ENCODE measurements at regions not wholly inside any gene's neighbourhood (a gene's known extent, or its start where the extent isn't known, plus 50 kb on each side); places are given as distances from the start of the nearest gene placed in this dataset.

DNA sequence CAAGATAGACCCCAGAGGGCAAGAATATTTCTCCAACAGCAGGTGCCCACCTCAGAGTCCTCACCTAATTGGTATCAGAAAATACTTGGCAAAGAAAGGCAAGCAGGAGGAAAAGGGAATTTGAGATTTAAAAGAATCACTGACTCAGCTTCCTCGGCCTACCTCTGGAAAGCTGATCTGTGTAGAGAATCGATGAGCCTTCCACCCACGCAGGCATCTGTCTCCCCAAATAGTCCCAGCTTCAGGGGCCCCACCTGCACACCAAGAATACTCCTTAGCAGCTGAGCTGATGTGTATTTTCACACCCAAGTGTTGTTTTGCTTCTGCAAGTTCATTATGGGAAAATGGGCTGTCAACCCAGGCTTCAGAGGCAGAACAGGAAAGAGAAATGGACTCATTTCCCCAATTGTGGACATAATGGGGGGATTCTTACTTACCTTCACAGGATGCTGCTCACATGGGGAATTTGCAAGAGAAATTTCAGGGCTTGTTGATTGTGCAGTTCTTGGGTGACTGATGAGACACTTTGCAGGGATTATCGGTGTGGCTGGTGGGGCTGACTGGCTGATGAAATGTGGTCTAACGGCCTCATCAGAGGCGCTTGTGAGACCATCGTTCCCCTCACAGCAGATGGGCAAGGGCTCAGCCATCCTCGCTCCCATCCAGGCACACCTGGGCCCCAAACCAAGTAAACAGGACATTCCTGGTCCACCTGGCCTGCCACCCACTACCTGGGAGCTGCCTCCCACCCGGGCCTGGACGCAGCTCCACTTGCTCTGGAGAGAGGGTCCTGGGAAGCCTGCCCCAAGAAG lies 436.3 kb downstream of the PTPRU start:
- no peak overlapping the region for H3K4me3 ChIP-seq
- WGBS, 2 donors, result 74 to 78% methylated on average over 10 of the region's 10 CpGs
- peak in 1 of 2 donors; percentile 2 for DNase-seq (ENCODE audit: low spot score in 2 of 2)
- no peaks in the 10 kb centered on the region for H3K9me3 ChIP-seq
- H3K36me3 ChIP-seq, result no peaks in the 10 kb centered on the region
- H3K27me3 ChIP-seq, result no peaks in the 10 kb centered on the region
- H3K4me1 ChIP-seq, result no peaks in the 10 kb centered on the region
- no peak overlapping the region for H3K27ac ChIP-seq
- TF ChIP-seq, protein P1, sequence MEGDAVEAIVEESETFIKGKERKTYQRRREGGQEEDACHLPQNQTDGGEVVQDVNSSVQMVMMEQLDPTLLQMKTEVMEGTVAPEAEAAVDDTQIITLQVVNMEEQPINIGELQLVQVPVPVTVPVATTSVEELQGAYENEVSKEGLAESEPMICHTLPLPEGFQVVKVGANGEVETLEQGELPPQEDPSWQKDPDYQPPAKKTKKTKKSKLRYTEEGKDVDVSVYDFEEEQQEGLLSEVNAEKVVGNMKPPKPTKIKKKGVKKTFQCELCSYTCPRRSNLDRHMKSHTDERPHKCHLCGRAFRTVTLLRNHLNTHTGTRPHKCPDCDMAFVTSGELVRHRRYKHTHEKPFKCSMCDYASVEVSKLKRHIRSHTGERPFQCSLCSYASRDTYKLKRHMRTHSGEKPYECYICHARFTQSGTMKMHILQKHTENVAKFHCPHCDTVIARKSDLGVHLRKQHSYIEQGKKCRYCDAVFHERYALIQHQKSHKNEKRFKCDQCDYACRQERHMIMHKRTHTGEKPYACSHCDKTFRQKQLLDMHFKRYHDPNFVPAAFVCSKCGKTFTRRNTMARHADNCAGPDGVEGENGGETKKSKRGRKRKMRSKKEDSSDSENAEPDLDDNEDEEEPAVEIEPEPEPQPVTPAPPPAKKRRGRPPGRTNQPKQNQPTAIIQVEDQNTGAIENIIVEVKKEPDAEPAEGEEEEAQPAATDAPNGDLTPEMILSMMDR (IDR thresholded peaks at IDR 0.05), result no peak
- TF ChIP-seq EP300 (IDR thresholded peaks at IDR 0.05) (no peak), POLR2A (IDR thresholded peaks at IDR 0.05) (no peak)

DNA sequence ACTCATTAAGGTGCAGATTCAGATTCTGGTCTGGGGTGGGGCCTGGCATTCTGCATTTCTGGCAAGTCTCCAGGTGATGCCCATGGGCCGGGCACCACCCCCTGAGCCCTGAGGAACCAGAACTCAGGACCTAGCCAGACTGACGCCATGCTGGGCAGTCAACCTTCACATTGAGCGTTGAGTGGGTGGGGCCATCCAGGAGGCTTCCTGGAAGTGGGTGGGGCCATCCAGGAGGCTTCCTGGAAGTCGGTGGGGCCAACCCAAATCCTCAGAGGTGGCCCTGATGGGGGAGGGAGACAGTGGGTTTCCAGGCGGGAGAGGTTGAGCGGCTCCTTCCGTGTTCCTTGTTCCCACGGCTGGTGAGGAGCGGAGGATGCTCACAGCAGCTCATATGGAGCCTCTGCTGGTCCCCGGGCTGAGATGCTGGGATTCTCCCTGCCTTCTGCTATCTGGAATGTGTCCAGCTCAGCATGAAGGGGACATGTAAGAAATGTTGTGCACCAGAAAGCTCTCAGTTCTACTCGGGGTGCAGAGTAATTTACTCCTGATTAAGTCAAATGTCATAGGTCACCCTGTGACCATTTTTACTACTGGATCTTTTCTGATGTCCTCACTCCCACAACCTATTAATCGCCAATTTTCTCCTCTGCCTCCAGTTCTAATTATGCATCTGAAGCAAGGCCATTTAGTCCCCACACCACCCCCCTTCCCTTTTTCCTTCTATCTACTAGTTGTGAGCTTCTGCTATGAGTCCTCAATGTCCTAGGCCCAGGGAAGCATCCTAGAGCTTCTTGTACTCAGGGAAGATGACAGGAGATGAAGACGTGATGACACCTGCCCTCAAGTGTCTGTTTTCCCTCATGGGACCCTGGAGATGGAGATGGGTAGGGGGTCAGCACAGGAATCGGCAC lies 435.4 kb downstream of the PTPRU start:
- Histone ChIP-seq H3K4me1 (no peaks in the 10 kb centered on the region), H3K4me3 (no peak overlapping the region), H3K36me3 (no peaks in the 10 kb centered on the region), H3K27me3 (no peaks in the 10 kb centered on the region), H3K27ac (no peak overlapping the region), H3K9me3 (no peaks in the 10 kb centered on the region)
- DNase-seq (ENCODE audit: low spot score in 2 of 2), result peak in 1 of 2 donors; percentile 2
- 73 to 78% methylated on average over 13 to 14 of the region's 14 CpGs for WGBS, 2 donors
- TF ChIP-seq, protein P1 (IDR thresholded peaks at IDR 0.05), result no peak
- TF ChIP-seq POLR2A (IDR thresholded peaks at IDR 0.05), result no peak
- TF ChIP-seq EP300 (IDR thresholded peaks at IDR 0.05), result no peak

DNA sequence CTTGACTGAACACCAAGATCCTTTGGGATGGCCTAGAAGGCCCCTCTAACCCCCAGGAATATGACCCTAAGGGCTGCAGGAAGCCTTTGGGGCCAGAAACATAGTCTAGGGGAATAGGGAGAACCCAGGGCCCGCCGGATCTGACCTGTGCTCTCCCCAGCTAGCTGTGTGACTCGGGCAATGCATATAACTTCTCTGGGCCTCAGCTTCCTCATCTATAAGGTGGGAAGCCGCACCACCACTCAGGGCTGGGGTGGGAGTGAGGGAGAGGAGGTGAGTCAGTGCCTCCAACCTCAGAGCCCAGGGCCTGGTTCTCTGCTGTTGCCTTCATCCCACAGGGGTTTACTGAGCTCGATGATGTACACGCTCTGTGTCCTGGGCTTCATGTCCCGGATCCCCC lies 434.4 kb downstream of the PTPRU start:
- H3K4me3 ChIP-seq, result no peak overlapping the region
- DNase-seq (ENCODE audit: low spot score in 2 of 2), result no peak
- no peaks in the 10 kb centered on the region for H3K27me3 ChIP-seq
- no peak overlapping the region for H3K27ac ChIP-seq
- 96 to 98% methylated on average over 4 of the region's 7 CpGs for WGBS, 2 donors
- H3K9me3 ChIP-seq, result no peaks in the 10 kb centered on the region
- no peaks in the 10 kb centered on the region for H3K4me1 ChIP-seq
- no peaks in the 10 kb centered on the region for H3K36me3 ChIP-seq
- TF ChIP-seq EP300 (IDR thresholded peaks at IDR 0.05), result no peak
- TF ChIP-seq, protein P1 (IDR thresholded peaks at IDR 0.05), result no peak
- TF ChIP-seq POLR2A (IDR thresholded peaks at IDR 0.05), result no peak

DNA sequence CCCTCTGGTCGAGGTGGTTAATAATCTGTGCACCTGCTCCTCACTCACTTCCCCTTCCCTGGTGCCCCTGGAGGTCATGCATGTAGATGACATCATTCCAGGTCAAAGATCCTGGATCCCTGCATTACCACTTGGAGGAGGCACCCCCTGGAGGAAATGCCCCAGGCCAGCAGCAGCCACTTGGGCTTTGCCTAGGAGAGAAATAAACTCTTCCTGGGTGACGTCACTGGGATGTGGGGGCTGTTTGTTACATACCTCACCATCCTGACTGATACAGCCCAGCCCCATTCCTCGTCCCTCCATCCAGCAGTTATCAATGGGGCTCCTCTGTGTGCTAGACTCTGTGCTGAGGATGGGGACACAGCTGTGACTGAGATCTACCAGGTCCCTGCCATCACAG lies 433.6 kb downstream of the PTPRU start:
- TF ChIP-seq POLR2A (IDR thresholded peaks at IDR 0.05) (no peak), EP300 (IDR thresholded peaks at IDR 0.05) (no peak)
- TF ChIP-seq, protein P1 (IDR thresholded peaks at IDR 0.05), result no peak
- Histone ChIP-seq H3K4me1 (no peaks in the 10 kb centered on the region), H3K27ac (no peak overlapping the region), H3K27me3 (no peaks in the 10 kb centered on the region), H3K36me3 (no peaks in the 10 kb centered on the region), H3K4me3 (no peak overlapping the region), H3K9me3 (no peaks in the 10 kb centered on the region)
- no peak for DNase-seq (ENCODE audit: low spot score in 2 of 2)
- 57 to 70% methylated on average over 3 of the region's 3 CpGs for WGBS, 2 donors
